ENCODE measurements at regions not wholly inside any gene's neighbourhood (a gene's known extent, or its start where the extent isn't known, plus 50 kb on each side); places are given as distances from the start of the nearest gene placed in this dataset.

DNA sequence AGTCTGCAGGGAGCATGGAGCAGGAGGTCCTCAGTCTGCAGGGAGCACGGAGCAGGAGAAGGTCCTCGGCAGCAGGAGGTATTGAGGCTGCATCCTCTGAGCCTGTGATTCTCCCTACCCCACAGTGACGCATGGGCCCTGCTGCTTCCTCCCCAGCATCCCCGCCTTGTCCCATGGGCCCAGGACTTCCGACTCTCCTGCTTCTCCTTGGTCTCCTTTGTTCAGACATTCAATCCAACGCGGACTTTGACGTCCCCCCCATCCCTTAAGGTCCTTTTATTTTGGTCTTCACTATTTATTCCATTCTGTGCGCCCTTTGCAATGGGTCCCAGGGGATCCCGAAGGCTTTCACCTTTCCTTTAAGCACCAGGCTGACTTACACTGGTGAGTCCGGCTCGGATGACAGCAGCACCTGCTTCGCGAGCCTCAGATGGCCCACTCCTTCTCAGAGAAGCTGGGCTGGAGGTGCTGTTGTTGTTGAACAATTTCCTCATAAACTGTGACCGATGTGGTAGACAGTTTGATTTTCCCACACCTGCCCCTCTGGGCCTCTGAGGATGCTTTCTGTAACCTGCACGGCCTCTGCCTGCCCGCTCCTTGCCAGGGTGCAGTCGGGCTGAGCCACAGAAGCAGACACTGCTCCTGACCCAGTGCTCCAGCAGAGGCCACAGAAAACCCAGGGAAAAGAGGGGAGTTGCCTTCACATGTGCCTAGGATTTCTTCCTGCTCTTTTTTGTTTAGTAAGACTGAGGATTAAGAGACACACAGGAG is 407.2 kb upstream of the SHH start:
- no peak for DNase-seq
- Mint-ChIP-seq H3K36me3 (no peaks in the 10 kb centered on the region), H3K27ac (no peak overlapping the region), H3K4me1 (no peaks in the 10 kb centered on the region), H3K27me3 (peaks cover 3 to 6% of the 10 kb centered on the region in 2 donors), H3K4me3 (no peak overlapping the region), H3K9me3 (peaks cover 0 to 1% (median 0%) of the 10 kb centered on the region in 5 donors)
- no peaks in the 10 kb centered on the region for H3K36me3 ChIP-seq (ENCODE audit: insufficient read depth, low read length)
- H3K4me1 ChIP-seq (ENCODE audit: insufficient read depth, low read length): no peaks in the 10 kb centered on the region
- no peak overlapping the region for H3K27ac ChIP-seq (ENCODE audit: low read depth, low read length)
- ChIA-PET POLR2A (no interaction called here), CTCF (no interaction called here)
- no peaks in the 10 kb centered on the region for H3K27me3 ChIP-seq (ENCODE audit: insufficient read depth, low read length, poor library complexity, severe bottlenecking)
- no peak overlapping the region for H3K4me3 ChIP-seq (ENCODE audit: low read length)
- no peaks in the 10 kb centered on the region for H3K9me3 ChIP-seq (ENCODE audit: low read length)

DNA sequence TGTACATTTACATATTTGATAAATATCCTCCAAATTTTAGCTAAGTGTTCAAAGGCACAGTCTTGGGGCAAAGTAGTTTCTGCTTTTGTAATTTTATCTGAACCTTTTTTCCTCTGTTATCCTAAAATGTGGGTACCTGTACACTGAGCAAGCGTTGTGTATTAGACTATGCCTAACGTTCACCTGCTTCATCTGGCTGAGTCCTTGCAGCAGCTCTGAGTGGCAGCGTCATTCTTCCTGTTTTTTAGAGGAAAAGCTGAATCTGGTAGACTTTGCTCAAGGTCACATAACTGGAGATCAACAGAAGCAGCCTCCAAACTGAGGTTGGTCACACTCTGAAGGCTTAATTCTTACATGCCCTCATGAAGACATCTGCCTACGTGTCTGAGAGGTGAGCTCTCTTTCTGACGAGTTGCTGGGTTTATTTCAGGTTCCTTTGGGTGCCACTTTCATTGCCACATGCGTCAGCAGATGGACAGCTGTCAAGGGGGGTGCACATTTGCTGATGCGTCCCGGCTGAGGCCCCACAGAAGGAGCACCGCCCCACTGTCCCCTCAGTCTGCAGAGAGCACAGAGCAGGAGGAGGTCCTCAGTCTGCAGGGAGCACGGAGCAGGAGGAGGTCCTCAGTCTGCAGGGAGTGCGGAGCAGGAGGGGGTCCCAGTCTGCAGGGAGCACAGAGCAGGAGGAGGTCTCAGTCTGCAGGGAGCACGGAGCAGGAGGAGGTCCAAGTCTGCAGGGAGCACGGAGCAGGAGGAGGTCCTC is 406.5 kb upstream of the SHH start:
- CTCF ChIA-PET: no interaction called here
- no peak for DNase-seq
- no peak overlapping the region for H3K27ac Mint-ChIP-seq
- Histone ChIP-seq H3K4me1 (ENCODE audit: insufficient read depth, low read length) (no peaks in the 10 kb centered on the region), H3K27me3 (ENCODE audit: insufficient read depth, low read length, poor library complexity, severe bottlenecking) (no peaks in the 10 kb centered on the region), H3K27ac (ENCODE audit: low read depth, low read length) (no peak overlapping the region), H3K4me3 (ENCODE audit: low read length) (no peak overlapping the region), H3K36me3 (ENCODE audit: insufficient read depth, low read length) (no peaks in the 10 kb centered on the region), H3K9me3 (ENCODE audit: low read length) (no peaks in the 10 kb centered on the region)
- no peaks in the 10 kb centered on the region for H3K36me3 Mint-ChIP-seq
- POLR2A ChIA-PET: no interaction called here
- H3K4me1 Mint-ChIP-seq: no peaks in the 10 kb centered on the region
- H3K27me3 Mint-ChIP-seq: peaks cover 3 to 6% of the 10 kb centered on the region in 2 donors
- peaks cover 0 to 1% (median 0%) of the 10 kb centered on the region in 5 donors for H3K9me3 Mint-ChIP-seq
- H3K4me3 Mint-ChIP-seq: no peak overlapping the region

DNA sequence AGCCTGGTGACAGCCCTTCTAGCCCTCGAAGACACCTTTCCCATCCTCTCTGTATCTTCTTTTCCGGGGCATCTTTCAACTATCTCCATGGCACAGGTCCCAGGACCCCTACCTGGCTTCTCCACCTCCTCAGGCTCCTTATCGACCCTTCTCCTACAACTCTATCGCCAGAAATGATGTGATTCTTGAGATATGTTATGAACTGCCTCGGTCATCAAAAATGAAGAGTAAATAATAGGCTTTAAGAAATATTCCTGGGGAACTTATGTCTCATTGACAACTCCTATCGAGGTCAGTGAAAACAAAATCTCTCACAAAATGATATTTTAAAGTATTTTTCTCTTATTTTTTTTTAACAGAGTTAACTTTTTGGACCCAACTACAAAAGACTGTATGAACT is 405.5 kb upstream of the SHH start:
- H3K36me3 ChIP-seq (ENCODE audit: insufficient read depth, low read length): no peaks in the 10 kb centered on the region
- no peak overlapping the region for H3K27ac ChIP-seq (ENCODE audit: low read depth, low read length)
- H3K9me3 ChIP-seq (ENCODE audit: low read length): no peaks in the 10 kb centered on the region
- H3K27me3 ChIP-seq (ENCODE audit: insufficient read depth, low read length, poor library complexity, severe bottlenecking): no peaks in the 10 kb centered on the region
- CTCF ChIA-PET: no interaction called here
- Mint-ChIP-seq H3K27ac (no peak overlapping the region), H3K27me3 (peaks cover 3 to 6% of the 10 kb centered on the region in 2 donors), H3K4me3 (no peak overlapping the region), H3K9me3 (peaks cover 0 to 1% (median 0%) of the 10 kb centered on the region in 5 donors), H3K4me1 (no peaks in the 10 kb centered on the region), H3K36me3 (no peaks in the 10 kb centered on the region)
- H3K4me3 ChIP-seq (ENCODE audit: low read length): no peak overlapping the region
- H3K4me1 ChIP-seq (ENCODE audit: insufficient read depth, low read length): no peaks in the 10 kb centered on the region
- no peak for DNase-seq
- POLR2A ChIA-PET: no interaction called here

DNA sequence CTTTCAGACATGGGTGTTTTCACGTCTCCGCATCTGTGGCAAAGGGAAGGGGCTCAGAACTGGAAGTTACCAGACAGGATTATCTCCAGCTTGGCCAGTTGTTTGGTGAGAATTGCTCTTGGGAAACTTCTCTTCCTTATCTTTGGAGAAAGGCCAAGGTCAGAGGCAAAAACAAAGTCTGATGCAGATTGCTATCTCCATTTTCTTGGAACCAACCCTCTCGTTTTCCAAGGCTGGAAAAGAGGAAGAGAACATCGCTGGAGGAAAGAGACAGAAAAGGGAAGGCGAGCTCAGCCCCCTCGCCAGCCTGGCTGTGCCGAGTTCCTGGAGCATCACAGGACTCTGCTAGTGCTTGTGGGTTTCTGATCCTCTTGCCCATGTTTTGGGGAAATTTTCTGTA is 396.8 kb upstream of the SHH start:
- Mint-ChIP-seq H3K36me3 (no peaks in the 10 kb centered on the region), H3K27me3 (peaks cover 0 to 6% of the 10 kb centered on the region in 2 donors), H3K4me3 (no peak overlapping the region), H3K27ac (no peak overlapping the region), H3K9me3 (no peaks in the 10 kb centered on the region), H3K4me1 (no peaks in the 10 kb centered on the region)
- DNase-seq: no peak
- POLR2A ChIA-PET: no interaction called here
- Histone ChIP-seq H3K4me1 (ENCODE audit: insufficient read depth, low read length) (no peaks in the 10 kb centered on the region), H3K27me3 (ENCODE audit: insufficient read depth, low read length, poor library complexity, severe bottlenecking) (no peaks in the 10 kb centered on the region), H3K27ac (ENCODE audit: low read depth, low read length) (no peak overlapping the region), H3K9me3 (ENCODE audit: low read length) (no peaks in the 10 kb centered on the region), H3K36me3 (ENCODE audit: insufficient read depth, low read length) (no peaks in the 10 kb centered on the region), H3K4me3 (ENCODE audit: low read length) (no peak overlapping the region)
- CTCF ChIA-PET: no interaction called here

DNA sequence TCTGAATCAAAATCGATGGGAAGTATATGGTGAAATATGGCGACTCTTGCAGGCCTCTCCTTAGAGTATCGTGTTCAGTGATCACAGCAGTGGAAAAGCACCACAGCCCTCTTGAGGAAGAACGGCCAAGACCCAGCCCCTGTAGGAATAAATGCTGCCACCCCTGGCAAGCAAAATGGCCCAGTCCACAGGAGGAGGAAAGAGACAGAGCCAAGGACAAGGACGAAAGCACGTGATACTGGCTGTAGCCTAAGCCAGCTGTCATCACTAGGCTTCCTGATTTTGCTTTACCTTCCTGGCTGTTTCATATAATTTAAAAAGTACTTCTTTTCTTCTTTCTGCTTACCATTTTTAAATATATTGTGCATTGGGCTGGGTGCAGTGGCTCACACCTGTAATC is 395.0 kb upstream of the SHH start:
- H3K27me3 Mint-ChIP-seq: peaks cover 0 to 6% of the 10 kb centered on the region in 2 donors
- Histone ChIP-seq H3K36me3 (ENCODE audit: insufficient read depth, low read length) (no peaks in the 10 kb centered on the region), H3K4me1 (ENCODE audit: insufficient read depth, low read length) (no peaks in the 10 kb centered on the region), H3K9me3 (ENCODE audit: low read length) (no peaks in the 10 kb centered on the region), H3K27ac (ENCODE audit: low read depth, low read length) (no peak overlapping the region), H3K4me3 (ENCODE audit: low read length) (no peak overlapping the region), H3K27me3 (ENCODE audit: insufficient read depth, low read length, poor library complexity, severe bottlenecking) (no peaks in the 10 kb centered on the region)
- H3K36me3 Mint-ChIP-seq: no peaks in the 10 kb centered on the region
- ChIA-PET POLR2A (no interaction called here), CTCF (no interaction called here)
- peaks cover 0 to 4% (median 0%) of the 10 kb centered on the region in 5 donors for H3K9me3 Mint-ChIP-seq
- H3K4me1 Mint-ChIP-seq: no peaks in the 10 kb centered on the region
- no peak for DNase-seq
- H3K27ac Mint-ChIP-seq: no peak overlapping the region
- no peak overlapping the region for H3K4me3 Mint-ChIP-seq

DNA sequence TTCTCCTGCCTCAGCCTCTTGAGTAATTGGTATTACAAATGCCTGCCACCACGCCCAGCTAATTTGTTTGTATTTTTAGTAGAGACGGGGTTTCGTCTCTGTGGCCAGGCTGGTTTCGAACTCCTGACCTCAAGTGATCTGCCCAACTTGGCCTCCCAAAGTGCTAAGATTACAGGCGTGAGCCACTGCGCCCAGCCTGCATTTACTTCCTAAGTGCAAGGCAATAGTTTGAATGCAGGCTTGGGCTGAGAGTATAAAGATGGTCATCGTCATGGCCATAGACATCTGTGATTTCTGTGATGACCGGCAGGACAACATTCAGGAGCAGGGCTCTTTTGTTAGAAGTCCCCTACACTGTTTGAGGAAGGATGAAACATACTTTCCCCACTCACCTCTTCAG is 393.9 kb upstream of the SHH start:
- Mint-ChIP-seq H3K9me3 (peaks cover 0 to 4% (median 0%) of the 10 kb centered on the region in 5 donors), H3K27ac (no peak overlapping the region), H3K4me1 (no peaks in the 10 kb centered on the region), H3K36me3 (no peaks in the 10 kb centered on the region), H3K4me3 (no peak overlapping the region), H3K27me3 (peaks cover 0 to 6% of the 10 kb centered on the region in 2 donors)
- Histone ChIP-seq H3K27me3 (ENCODE audit: insufficient read depth, low read length, poor library complexity, severe bottlenecking) (no peaks in the 10 kb centered on the region), H3K4me1 (ENCODE audit: insufficient read depth, low read length) (no peaks in the 10 kb centered on the region), H3K4me3 (ENCODE audit: low read length) (no peak overlapping the region), H3K36me3 (ENCODE audit: insufficient read depth, low read length) (no peaks in the 10 kb centered on the region), H3K9me3 (ENCODE audit: low read length) (no peaks in the 10 kb centered on the region), H3K27ac (ENCODE audit: low read depth, low read length) (no peak overlapping the region)
- ChIA-PET POLR2A (no interaction called here), CTCF (no interaction called here)
- no peak for DNase-seq

DNA sequence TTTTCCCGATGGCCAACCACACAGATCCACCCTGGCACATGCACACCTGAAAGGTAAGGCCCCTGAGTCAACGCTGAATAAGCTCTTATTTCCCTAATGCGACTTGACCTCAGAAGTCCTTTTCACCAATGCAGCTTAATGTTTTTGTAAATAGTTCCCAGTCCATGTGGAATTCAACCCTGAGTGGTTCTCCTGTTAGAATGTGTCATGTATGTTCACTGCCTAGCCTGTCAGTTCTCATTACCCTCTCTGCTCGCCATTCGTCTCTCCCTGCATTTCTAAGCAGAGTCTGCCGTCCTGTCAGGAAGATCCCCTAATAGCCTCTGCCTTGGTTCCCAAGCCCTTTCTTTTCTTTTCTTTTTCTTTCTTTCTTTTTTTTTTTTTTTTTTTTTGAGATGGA is 392.6 kb upstream of the SHH start:
- Mint-ChIP-seq H3K9me3 (peaks cover 0 to 4% (median 0%) of the 10 kb centered on the region in 5 donors), H3K4me3 (no peak overlapping the region), H3K27ac (no peak overlapping the region), H3K36me3 (no peaks in the 10 kb centered on the region), H3K4me1 (no peaks in the 10 kb centered on the region), H3K27me3 (peaks cover 0 to 4% of the 10 kb centered on the region in 2 donors)
- POLR2A ChIA-PET: no interaction called here
- no peak overlapping the region for H3K27ac ChIP-seq (ENCODE audit: low read depth, low read length)
- H3K4me3 ChIP-seq (ENCODE audit: low read length): no peak overlapping the region
- no peaks in the 10 kb centered on the region for H3K4me1 ChIP-seq (ENCODE audit: insufficient read depth, low read length)
- CTCF ChIA-PET: no interaction called here
- H3K9me3 ChIP-seq (ENCODE audit: low read length): no peaks in the 10 kb centered on the region
- no peaks in the 10 kb centered on the region for H3K27me3 ChIP-seq (ENCODE audit: insufficient read depth, low read length, poor library complexity, severe bottlenecking)
- DNase-seq: no peak
- H3K36me3 ChIP-seq (ENCODE audit: insufficient read depth, low read length): no peaks in the 10 kb centered on the region

DNA sequence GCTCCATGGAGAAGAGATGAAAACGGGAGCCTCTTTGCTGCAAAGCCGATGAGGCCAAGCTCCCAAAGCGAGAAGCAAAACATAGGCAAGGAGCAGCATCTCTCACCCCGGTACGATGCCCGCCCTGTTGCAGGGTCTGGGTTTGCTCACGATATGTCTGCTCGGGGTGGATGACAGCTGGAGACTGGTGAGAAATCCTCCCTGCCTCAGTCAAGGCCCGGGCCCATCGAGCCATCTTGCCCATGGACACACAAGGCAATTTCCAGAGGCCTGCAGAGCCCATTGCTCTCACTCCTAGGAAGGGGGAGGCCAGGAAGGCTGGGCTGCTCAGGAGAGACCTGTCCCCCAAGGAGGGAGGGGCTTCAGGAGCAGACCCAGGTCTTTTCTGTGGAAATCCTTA is 391.7 kb upstream of the SHH start:
- DNase-seq: no peak
- H3K27me3 Mint-ChIP-seq: peaks cover 0 to 4% of the 10 kb centered on the region in 2 donors
- H3K9me3 Mint-ChIP-seq: peaks cover 0 to 4% (median 0%) of the 10 kb centered on the region in 5 donors
- H3K27ac Mint-ChIP-seq: no peak overlapping the region
- H3K4me3 Mint-ChIP-seq: no peak overlapping the region
- H3K36me3 ChIP-seq (ENCODE audit: insufficient read depth, low read length): no peaks in the 10 kb centered on the region
- H3K9me3 ChIP-seq (ENCODE audit: low read length): no peaks in the 10 kb centered on the region
- H3K27me3 ChIP-seq (ENCODE audit: insufficient read depth, low read length, poor library complexity, severe bottlenecking): no peaks in the 10 kb centered on the region
- H3K4me3 ChIP-seq (ENCODE audit: low read length): no peak overlapping the region
- ChIA-PET POLR2A (no interaction called here), CTCF (no interaction called here)
- H3K4me1 Mint-ChIP-seq: no peaks in the 10 kb centered on the region
- no peaks in the 10 kb centered on the region for H3K36me3 Mint-ChIP-seq
- no peaks in the 10 kb centered on the region for H3K4me1 ChIP-seq (ENCODE audit: insufficient read depth, low read length)
- no peak overlapping the region for H3K27ac ChIP-seq (ENCODE audit: low read depth, low read length)

All from CD8-positive, alpha-beta memory T cell (primary cell).